AG09309 (cell line): ENCODE measurements at regions not wholly inside any gene's neighbourhood (a gene's known extent, or its start where the extent isn't known, plus 50 kb on each side); places are given as distances from the start of the nearest gene placed in this dataset.

ENCODE experiments used
- DNase-seq: peaks from one replicate; pipeline ENCODE4 v3.0.0-alpha.2; 2010; ENCODE audit warnings: low read depth
- H3K4me3 ChIP-seq: 2 replicates; pipeline ENCODE4 v1.5.1; 2011; ENCODE audit warnings: mild to moderate bottlenecking, low read depth, low read length, moderate library complexity; ENCODE audit not compliant: control insufficient read depth
- CTCF ChIP-seq: IDR thresholded peaks from 2 replicates; pipeline ENCODE4 v1.5.1; 2011; ENCODE audit warnings: mild to moderate bottlenecking, low read depth, low read length, inconsistent platforms; ENCODE audit not compliant: insufficient read depth, control insufficient read depth; ENCODE audit errors: missing control alignments

- no peak overlapping the region for H3K4me3 ChIP-seq
- DNase-seq, result no peak
- no peak for TF ChIP-seq CTCF
Observed at GRCh38 chr11:70732023-70732880, 333.9 kb downstream of the CTTN start.

GRCh38 chr11:70732881-70733196 lies 334.5 kb downstream of the CTTN start:
- no peak for TF ChIP-seq CTCF
- H3K4me3 ChIP-seq, result no peak overlapping the region
- DNase-seq, result no peak

- no peak overlapping the region for H3K4me3 ChIP-seq
- no peak for DNase-seq
- TF ChIP-seq CTCF, result no peak
Observed at GRCh38 chr11:70733327-70734325, 335.3 kb downstream of the CTTN start.

GRCh38 chr11:70734379-70734778 lies 336.1 kb downstream of the CTTN start:
- TF ChIP-seq CTCF, result no peak
- no peak overlapping the region for H3K4me3 ChIP-seq
- DNase-seq, result no peak

- no peak for TF ChIP-seq CTCF
Observed at GRCh38 chr11:70734911-70735310, 336.6 kb downstream of the CTTN start.

GRCh38 chr11:70735976-70736375 lies 337.6 kb downstream of the CTTN start:
- DNase-seq, result no peak
- no peak overlapping the region for H3K4me3 ChIP-seq
- no peak for TF ChIP-seq CTCF

More at GRCh38 chr11:70734911-70735310, 336.6 kb downstream of the CTTN start:
- no peak overlapping the region for H3K4me3 ChIP-seq
- DNase-seq, result no peak
